ENCODE measurements at regions not wholly inside any gene's neighbourhood (a gene's known extent, or its start where the extent isn't known, plus 50 kb on each side); places are given as distances from the start of the nearest gene placed in this dataset.

- Histone ChIP-seq H3K4me3 (no peak overlapping the region), H3K9me3 (no peaks in the 10 kb centered on the region), H3K36me3 (no peaks in the 10 kb centered on the region), H3K27me3 (no peaks in the 10 kb centered on the region), H3K4me1 (peaks cover 0 to 21% (median 4%) of the 10 kb centered on the region in 9 donors), H3K27ac (no peak overlapping the region)
- intact Hi-C loops (cut with DNase I), result loop anchor here in 5 of 10 donors (1.0 to 10.0 kb wide), 5 partner anchors 130 to 456 kb away; partner anchors contain the start of gene ANKRD10 (in 4 of the 5)
- peak in 1 of 9 donors; percentile 7 for TF ChIP-seq CTCF (IDR thresholded peaks at IDR 0.05)
- 42% methylated on average over 4 of the region's 4 CpGs for WGBS, 2 donors
- ATAC-seq (no peak), DNase-seq (no peak)
Measured at GRCh38 chr13:111050539-111050879, 64.6 kb upstream of the ARHGEF7 start.

- 73 to 74% methylated on average over 19 of the region's 19 CpGs for WGBS, 2 donors
- no peak overlapping the region for H3K27ac ChIP-seq
- H3K27me3 ChIP-seq, result no peaks in the 10 kb centered on the region
- no peak overlapping the region for H3K4me3 ChIP-seq
- H3K36me3 ChIP-seq, result no peaks in the 10 kb centered on the region
- intact Hi-C loops (cut with DNase I), result loop anchor here (1.0 to 10.0 kb wide), 9 partner anchors 105 to 455 kb away; partner anchors contain the start of gene ANKRD10 (in 5 of the 10)
- DNase-seq (peak; percentile 33 to 58), ATAC-seq (peak in 5 of 8 donors; percentile 20 to 56 (median 38))
- peaks cover 0 to 21% (median 4%) of the 10 kb centered on the region in 9 donors for H3K4me1 ChIP-seq
- peak; percentile 34 to 75 (median 63) for TF ChIP-seq CTCF (IDR thresholded peaks at IDR 0.05)
- H3K9me3 ChIP-seq, result no peaks in the 10 kb centered on the region
Measured at GRCh38 chr13:111049791-111050538, 65.1 kb upstream of the ARHGEF7 start.

- DNase-seq, result no peak
- Histone ChIP-seq H3K36me3 (no peaks in the 10 kb centered on the region), H3K27me3 (no peaks in the 10 kb centered on the region), H3K27ac (no peak overlapping the region), H3K4me1 (peaks cover 0 to 21% (median 4%) of the 10 kb centered on the region in 9 donors), H3K9me3 (no peaks in the 10 kb centered on the region), H3K4me3 (no peak overlapping the region)
- WGBS, 2 donors, result 83 to 84% methylated on average over 8 of the region's 8 CpGs
- ATAC-seq, result no peak
- TF ChIP-seq CTCF (IDR thresholded peaks at IDR 0.05), result no peak
- intact Hi-C loops (cut with DNase I), result loop anchor here in 6 of 10 donors (5.0 to 10.0 kb wide), 6 partner anchors 104 to 454 kb away; partner anchors contain the start of gene ANKRD10 (in 1 of the 6)
Measured at GRCh38 chr13:111048387-111048786, 66.7 kb upstream of the ARHGEF7 start.

- peaks cover 0 to 7% (median 0%) of the 10 kb centered on the region in 7 donors for H3K27me3 ChIP-seq
- H3K27ac ChIP-seq, result peak overlapping the region in 6 of 10 donors; percentile 33 to 79 (median 66)
- H3K36me3 ChIP-seq, result no peaks in the 10 kb centered on the region
- DNase-seq (no peak), ATAC-seq (no peak)
- no peak for TF ChIP-seq CTCF (IDR thresholded peaks at IDR 0.05)
- H3K4me3 ChIP-seq, result no peak overlapping the region
- H3K9me3 ChIP-seq, result no peaks in the 10 kb centered on the region
- H3K4me1 ChIP-seq, result peaks cover 0 to 21% (median 4%) of the 10 kb centered on the region in 9 donors
- intact Hi-C loops (cut with DNase I), result loop anchor here in 6 of 10 donors (5.0 to 10.0 kb wide), 6 partner anchors 103 to 453 kb away; partner anchors contain the start of gene ANKRD10 (in 1 of the 6)
- WGBS, 2 donors, result 71% methylated on average over 5 of the region's 5 CpGs
Measured at GRCh38 chr13:111047326-111047725, 67.8 kb upstream of the ARHGEF7 start.

All from heart right ventricle (tissue), 16 donors.